ENCODE measurements at regions not wholly inside any gene's neighbourhood (a gene's known extent, or its start where the extent isn't known, plus 50 kb on each side); places are given as distances from the start of the nearest gene placed in this dataset.

DNA sequence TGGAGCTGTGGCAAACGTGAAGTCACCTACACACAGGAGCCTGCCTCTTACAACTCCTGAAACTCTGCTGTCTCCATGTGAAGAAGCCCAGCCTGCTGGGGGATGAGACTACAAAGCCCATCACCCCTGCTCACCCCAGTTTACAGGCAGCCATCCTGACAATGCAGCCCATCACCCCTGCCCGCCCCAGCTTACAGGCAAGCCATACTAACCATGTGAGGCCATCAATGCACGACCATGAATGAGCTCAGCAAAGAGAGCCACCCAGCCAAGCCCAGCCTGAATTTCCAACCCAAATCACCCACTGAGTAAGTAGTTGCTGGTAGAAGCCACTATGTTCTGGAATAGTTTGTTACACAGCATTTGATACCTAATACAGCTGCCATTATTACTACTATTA, 185.4 kb upstream of the NSMCE3 start:
- TF ChIP-seq ARNTL (CRISPR knock-in tag; IDR thresholded peaks at IDR 0.05; ENCODE audit: borderline replicate concordance, low read depth) (no peak), ZFP30 (CRISPR knock-in tag; IDR thresholded peaks at IDR 0.05) (no peak), RARB (CRISPR knock-in tag; IDR thresholded peaks at IDR 0.05) (no peak)

Measured in SK-N-SH treated with all-trans-retinoic acid at 6 μM for 48 hours (cell line).